A673 (cell line): ENCODE measurements at regions not wholly inside any gene's neighbourhood (a gene's known extent, or its start where the extent isn't known, plus 50 kb on each side); places are given as distances from the start of the nearest gene placed in this dataset.

Experiments
- EZH2 ChIP-seq: fragments of 200-600 bp; sonication (generic); IDR thresholded peaks from 2 replicates; pipeline ENCODE4 v1.6.1; 2017; ENCODE audit warnings: borderline replicate concordance, low read depth, mild to moderate bottlenecking, mixed read lengths, antibody characterized with exemption, low read length; ENCODE audit not compliant: poor library complexity, severe bottlenecking
- TF ChIP-seq, protein P1 (sequence below): fragments of 300-800, 200-600 bp; sonication (generic); conservative IDR thresholded peaks from 2 replicates; pipeline ENCODE4 v1.5.1; 2017; ENCODE audit warnings: low read depth, mild to moderate bottlenecking, antibody characterized with exemption, low read length, moderate library complexity, mixed read lengths

DNA sequence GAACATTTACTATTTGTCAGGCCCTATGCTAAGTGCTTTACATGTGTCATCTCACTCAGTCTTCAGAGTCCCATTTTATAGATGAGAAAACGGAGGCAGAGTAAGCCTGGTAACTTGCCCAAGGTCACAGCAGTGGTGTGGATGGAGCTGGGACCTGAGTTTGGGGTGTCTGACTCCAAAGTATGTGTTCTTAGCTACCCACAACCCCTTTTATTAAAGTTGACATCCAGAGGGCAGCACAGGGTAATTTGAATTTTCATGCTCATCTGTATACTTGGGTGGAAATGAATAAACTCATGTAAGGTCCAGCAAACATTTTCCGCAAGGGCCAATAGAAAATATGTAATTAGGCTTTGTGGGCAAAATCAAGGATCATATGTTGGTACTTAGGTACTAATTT lies 93.4 kb upstream of the SLC25A48 start:
- TF ChIP-seq, protein P1, sequence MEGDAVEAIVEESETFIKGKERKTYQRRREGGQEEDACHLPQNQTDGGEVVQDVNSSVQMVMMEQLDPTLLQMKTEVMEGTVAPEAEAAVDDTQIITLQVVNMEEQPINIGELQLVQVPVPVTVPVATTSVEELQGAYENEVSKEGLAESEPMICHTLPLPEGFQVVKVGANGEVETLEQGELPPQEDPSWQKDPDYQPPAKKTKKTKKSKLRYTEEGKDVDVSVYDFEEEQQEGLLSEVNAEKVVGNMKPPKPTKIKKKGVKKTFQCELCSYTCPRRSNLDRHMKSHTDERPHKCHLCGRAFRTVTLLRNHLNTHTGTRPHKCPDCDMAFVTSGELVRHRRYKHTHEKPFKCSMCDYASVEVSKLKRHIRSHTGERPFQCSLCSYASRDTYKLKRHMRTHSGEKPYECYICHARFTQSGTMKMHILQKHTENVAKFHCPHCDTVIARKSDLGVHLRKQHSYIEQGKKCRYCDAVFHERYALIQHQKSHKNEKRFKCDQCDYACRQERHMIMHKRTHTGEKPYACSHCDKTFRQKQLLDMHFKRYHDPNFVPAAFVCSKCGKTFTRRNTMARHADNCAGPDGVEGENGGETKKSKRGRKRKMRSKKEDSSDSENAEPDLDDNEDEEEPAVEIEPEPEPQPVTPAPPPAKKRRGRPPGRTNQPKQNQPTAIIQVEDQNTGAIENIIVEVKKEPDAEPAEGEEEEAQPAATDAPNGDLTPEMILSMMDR: no peak
- TF ChIP-seq EZH2: no peak
